BLaER1 (cell line): ENCODE measurements at regions not wholly inside any gene's neighbourhood (a gene's known extent, or its start where the extent isn't known, plus 50 kb on each side); places are given as distances from the start of the nearest gene placed in this dataset.

ENCODE experiments used
- H3K27ac ChIP-seq: shearing (Covaris generic); formaldehyde crosslinking; 2 replicates; pipeline ENCODE4 v1.8.1; 2022
- H3K27me3 ChIP-seq: shearing (Covaris generic); formaldehyde crosslinking; 2 replicates; pipeline ENCODE4 v1.8.1; 2022
- H3K36me3 ChIP-seq: shearing (Covaris generic); formaldehyde crosslinking; 2 replicates; pipeline ENCODE4 v1.8.1; 2022
- H3K4me1 ChIP-seq: shearing (Covaris generic); formaldehyde crosslinking; 2 replicates; pipeline ENCODE4 v1.8.1; 2022
- H3K4me2 ChIP-seq: shearing (Covaris generic); formaldehyde crosslinking; 2 replicates; pipeline ENCODE4 v1.8.1; 2022
- H3K4me3 ChIP-seq: shearing (Covaris generic); formaldehyde crosslinking; 2 replicates; pipeline ENCODE4 v1.8.1; 2022
- H3K9ac ChIP-seq: shearing (Covaris generic); formaldehyde crosslinking; 2 replicates; pipeline ENCODE4 v1.8.1; 2022
- H3K9me3 ChIP-seq: shearing (Covaris generic); formaldehyde crosslinking; 2 replicates; pipeline ENCODE4 v1.8.1; 2022
- H4K20me1 ChIP-seq: shearing (Covaris generic); formaldehyde crosslinking; 2 replicates; pipeline ENCODE4 v1.8.1; 2022
- Cebpa-rat ChIP-seq: shearing (Covaris generic); IDR thresholded peaks from 2 replicates; pipeline ENCODE4 v1.8.1; 2022

- no peaks in the 10 kb centered on the region for H3K27me3 ChIP-seq
- no peaks in the 10 kb centered on the region for H4K20me1 ChIP-seq
- no peak overlapping the region for H3K4me3 ChIP-seq
- H3K9me3 ChIP-seq, result no peaks in the 10 kb centered on the region
- H3K4me1 ChIP-seq, result peaks cover 46% of the 10 kb centered on the region
- H3K36me3 ChIP-seq, result no peaks in the 10 kb centered on the region
- peak overlapping the region; percentile 45 for H3K27ac ChIP-seq
- TF ChIP-seq Cebpa-rat, result no peak
- peak overlapping the region; percentile 72 for H3K4me2 ChIP-seq
- no peak overlapping the region for H3K9ac ChIP-seq
These were observed 61.6 kb upstream of the GZMB start for GRCh38 chr14:24695265-24696241.

GRCh38 chr14:24694680-24695079 lies 60.7 kb upstream of the GZMB start:
- TF ChIP-seq Cebpa-rat, result no peak
- H3K4me1 ChIP-seq, result peaks cover 48% of the 10 kb centered on the region
- H3K9me3 ChIP-seq, result no peaks in the 10 kb centered on the region
- peak overlapping the region; percentile 45 for H3K27ac ChIP-seq
- H3K27me3 ChIP-seq, result no peaks in the 10 kb centered on the region
- no peaks in the 10 kb centered on the region for H3K36me3 ChIP-seq
- H3K4me3 ChIP-seq, result no peak overlapping the region
- H3K4me2 ChIP-seq, result peak overlapping the region; percentile 72
- no peaks in the 10 kb centered on the region for H4K20me1 ChIP-seq
- H3K9ac ChIP-seq, result no peak overlapping the region

- Histone ChIP-seq H4K20me1 (no peaks in the 10 kb centered on the region), H3K9me3 (no peaks in the 10 kb centered on the region), H3K4me3 (no peak overlapping the region), H3K9ac (no peak overlapping the region), H3K27me3 (no peaks in the 10 kb centered on the region), H3K4me2 (peak overlapping the region; percentile 72), H3K36me3 (no peaks in the 10 kb centered on the region), H3K27ac (peak overlapping the region; percentile 18), H3K4me1 (peaks cover 47% of the 10 kb centered on the region)
- no peak for TF ChIP-seq Cebpa-rat
These were observed 60.0 kb upstream of the GZMB start for GRCh38 chr14:24693983-24694382.

- H3K27ac ChIP-seq, result peak overlapping the region; percentile 18; the same call in 1 of the 2 replicates
- H3K9me3 ChIP-seq, result no peaks in the 10 kb centered on the region
- no peak for TF ChIP-seq Cebpa-rat
- peaks cover 41% of the 10 kb centered on the region for H3K4me1 ChIP-seq
- H3K27me3 ChIP-seq, result no peaks in the 10 kb centered on the region
- no peaks in the 10 kb centered on the region for H4K20me1 ChIP-seq
- no peaks in the 10 kb centered on the region for H3K36me3 ChIP-seq
- H3K4me3 ChIP-seq, result no peak overlapping the region
- H3K9ac ChIP-seq, result no peak overlapping the region
- H3K4me2 ChIP-seq, result peak overlapping the region; percentile 72
These were observed 59.4 kb upstream of the GZMB start for GRCh38 chr14:24693353-24693737.

- Histone ChIP-seq H4K20me1 (no peaks in the 10 kb centered on the region), H3K36me3 (no peaks in the 10 kb centered on the region), H3K4me3 (no peak overlapping the region), H3K4me1 (peaks cover 41% of the 10 kb centered on the region), H3K9ac (no peak overlapping the region), H3K27ac (no peak overlapping the region), H3K9me3 (no peaks in the 10 kb centered on the region), H3K27me3 (no peaks in the 10 kb centered on the region), H3K4me2 (peak overlapping the region; percentile 72)
- no peak for TF ChIP-seq Cebpa-rat
These were observed 58.7 kb upstream of the GZMB start for GRCh38 chr14:24692382-24693352.

- Histone ChIP-seq H3K9ac (no peak overlapping the region), H3K36me3 (no peaks in the 10 kb centered on the region), H3K9me3 (no peaks in the 10 kb centered on the region), H3K4me3 (no peak overlapping the region), H3K4me1 (peaks cover 34% of the 10 kb centered on the region), H3K27me3 (no peaks in the 10 kb centered on the region), H3K27ac (no peak overlapping the region), H3K4me2 (no peak overlapping the region), H4K20me1 (no peaks in the 10 kb centered on the region)
- TF ChIP-seq Cebpa-rat, result no peak
These were observed 56.5 kb upstream of the GZMB start for GRCh38 chr14:24690492-24690891.

- TF ChIP-seq Cebpa-rat, result no peak
- Histone ChIP-seq H3K27ac (no peak overlapping the region), H3K36me3 (no peaks in the 10 kb centered on the region), H3K4me2 (no peak overlapping the region), H3K4me3 (no peak overlapping the region), H3K9ac (no peak overlapping the region), H3K4me1 (peaks cover 10% of the 10 kb centered on the region), H3K9me3 (no peaks in the 10 kb centered on the region), H4K20me1 (no peaks in the 10 kb centered on the region), H3K27me3 (no peaks in the 10 kb centered on the region)
These were observed 54.2 kb upstream of the GZMB start for GRCh38 chr14:24688030-24688658.
